ENCODE measurements at regions not wholly inside any gene's neighbourhood (a gene's known extent, or its start where the extent isn't known, plus 50 kb on each side); places are given as distances from the start of the nearest gene placed in this dataset.

GRCh38 chr7:115630049-115630448 lies 400.5 kb downstream of the TFEC start:
- TF ChIP-seq, protein P1, sequence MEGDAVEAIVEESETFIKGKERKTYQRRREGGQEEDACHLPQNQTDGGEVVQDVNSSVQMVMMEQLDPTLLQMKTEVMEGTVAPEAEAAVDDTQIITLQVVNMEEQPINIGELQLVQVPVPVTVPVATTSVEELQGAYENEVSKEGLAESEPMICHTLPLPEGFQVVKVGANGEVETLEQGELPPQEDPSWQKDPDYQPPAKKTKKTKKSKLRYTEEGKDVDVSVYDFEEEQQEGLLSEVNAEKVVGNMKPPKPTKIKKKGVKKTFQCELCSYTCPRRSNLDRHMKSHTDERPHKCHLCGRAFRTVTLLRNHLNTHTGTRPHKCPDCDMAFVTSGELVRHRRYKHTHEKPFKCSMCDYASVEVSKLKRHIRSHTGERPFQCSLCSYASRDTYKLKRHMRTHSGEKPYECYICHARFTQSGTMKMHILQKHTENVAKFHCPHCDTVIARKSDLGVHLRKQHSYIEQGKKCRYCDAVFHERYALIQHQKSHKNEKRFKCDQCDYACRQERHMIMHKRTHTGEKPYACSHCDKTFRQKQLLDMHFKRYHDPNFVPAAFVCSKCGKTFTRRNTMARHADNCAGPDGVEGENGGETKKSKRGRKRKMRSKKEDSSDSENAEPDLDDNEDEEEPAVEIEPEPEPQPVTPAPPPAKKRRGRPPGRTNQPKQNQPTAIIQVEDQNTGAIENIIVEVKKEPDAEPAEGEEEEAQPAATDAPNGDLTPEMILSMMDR (IDR thresholded peaks at IDR 0.05), result no peak
- no peak for TF ChIP-seq POLR2A (IDR thresholded peaks at IDR 0.05)

Data from right lobe of liver (tissue), 4 donors.